ENCODE measurements at regions not wholly inside any gene's neighbourhood (a gene's known extent, or its start where the extent isn't known, plus 50 kb on each side); places are given as distances from the start of the nearest gene placed in this dataset.
"Not testable (repeated sequence)": the region's sequence is repeated elsewhere in the genome, so short reads cannot be mapped to it uniquely, and the experiment has no call there.

DNA sequence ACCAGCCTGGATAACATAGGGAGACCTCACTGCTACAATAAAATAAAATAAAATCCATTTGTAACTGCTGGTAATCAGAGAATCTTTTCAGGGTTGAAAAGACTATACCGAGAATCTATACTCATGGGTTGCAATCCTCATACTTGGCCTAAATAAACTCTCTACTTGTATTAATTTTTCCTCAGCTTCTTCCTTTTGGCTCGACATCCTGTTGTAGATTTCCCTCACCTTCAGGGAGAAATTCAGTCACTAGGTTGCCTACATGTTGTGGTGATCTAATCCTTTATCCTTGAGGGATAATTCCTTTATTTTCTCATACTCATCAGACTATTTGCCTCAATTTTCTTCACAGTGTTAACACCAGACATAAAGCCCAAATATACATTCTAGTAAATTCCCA, 1093.4 kb downstream of the SORCS3 start:
- TF ChIP-seq FOXP1 (CRISPR knock-in tag; IDR thresholded peaks at IDR 0.05; ENCODE audit: borderline replicate concordance), result no peak
- no peak for TF ChIP-seq FOXK1 (CRISPR knock-in tag; IDR thresholded peaks at IDR 0.05)
- TF ChIP-seq, protein P1, sequence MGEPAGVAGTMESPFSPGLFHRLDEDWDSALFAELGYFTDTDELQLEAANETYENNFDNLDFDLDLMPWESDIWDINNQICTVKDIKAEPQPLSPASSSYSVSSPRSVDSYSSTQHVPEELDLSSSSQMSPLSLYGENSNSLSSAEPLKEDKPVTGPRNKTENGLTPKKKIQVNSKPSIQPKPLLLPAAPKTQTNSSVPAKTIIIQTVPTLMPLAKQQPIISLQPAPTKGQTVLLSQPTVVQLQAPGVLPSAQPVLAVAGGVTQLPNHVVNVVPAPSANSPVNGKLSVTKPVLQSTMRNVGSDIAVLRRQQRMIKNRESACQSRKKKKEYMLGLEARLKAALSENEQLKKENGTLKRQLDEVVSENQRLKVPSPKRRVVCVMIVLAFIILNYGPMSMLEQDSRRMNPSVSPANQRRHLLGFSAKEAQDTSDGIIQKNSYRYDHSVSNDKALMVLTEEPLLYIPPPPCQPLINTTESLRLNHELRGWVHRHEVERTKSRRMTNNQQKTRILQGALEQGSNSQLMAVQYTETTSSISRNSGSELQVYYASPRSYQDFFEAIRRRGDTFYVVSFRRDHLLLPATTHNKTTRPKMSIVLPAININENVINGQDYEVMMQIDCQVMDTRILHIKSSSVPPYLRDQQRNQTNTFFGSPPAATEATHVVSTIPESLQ (CRISPR knock-in tag; IDR thresholded peaks at IDR 0.05), result no peak
- no peak for TF ChIP-seq EMX1 (CRISPR knock-in tag; IDR thresholded peaks at IDR 0.05)
- DNase-seq (ENCODE audit: low spot score) (no peak), ATAC-seq (no peak)
- H3K4me3 Mint-ChIP-seq, result no peak overlapping the region
- CTCF ChIA-PET, result no interaction called here
- peaks cover 16% of the 10 kb centered on the region for H3K9me3 Mint-ChIP-seq
- peaks cover 3% of the 10 kb centered on the region; the same call in 1 of the 2 replicates for H3K27me3 Mint-ChIP-seq (ENCODE audit: low read depth)
- no peak overlapping the region for H3K27ac Mint-ChIP-seq
- POLR2A ChIA-PET, result no interaction called here
- no peaks in the 10 kb centered on the region for H3K4me1 Mint-ChIP-seq
- H3K36me3 Mint-ChIP-seq, result peaks cover 21% of the 10 kb centered on the region

DNA sequence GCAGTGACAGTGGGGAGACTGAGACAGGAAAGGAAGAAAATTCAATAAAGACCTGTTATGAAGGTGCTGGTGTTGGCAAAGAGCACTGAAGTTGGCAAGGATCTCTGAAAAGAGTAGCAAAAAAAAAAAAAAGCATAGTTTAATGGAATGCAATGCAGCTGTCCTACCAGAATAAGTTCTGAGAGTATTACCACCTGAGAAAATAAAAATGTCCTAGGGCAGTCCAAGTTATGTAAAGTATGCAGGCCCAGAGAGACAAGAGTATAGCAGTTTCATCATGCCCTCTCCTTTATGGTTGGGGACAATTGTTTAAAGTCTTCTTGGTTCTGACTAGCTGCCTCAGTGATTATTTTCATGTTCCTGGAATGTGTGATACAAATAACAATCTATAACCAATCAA, 1092.8 kb downstream of the SORCS3 start:
- CTCF ChIA-PET, result no interaction called here
- Mint-ChIP-seq H3K27me3 (ENCODE audit: low read depth) (peaks cover 3% of the 10 kb centered on the region; the same call in 1 of the 2 replicates), H3K36me3 (peaks cover 21% of the 10 kb centered on the region), H3K4me3 (no peak overlapping the region), H3K27ac (no peak overlapping the region), H3K9me3 (peaks cover 16% of the 10 kb centered on the region), H3K4me1 (peaks cover under 1% of the 10 kb centered on the region)
- TF ChIP-seq, protein P2, sequence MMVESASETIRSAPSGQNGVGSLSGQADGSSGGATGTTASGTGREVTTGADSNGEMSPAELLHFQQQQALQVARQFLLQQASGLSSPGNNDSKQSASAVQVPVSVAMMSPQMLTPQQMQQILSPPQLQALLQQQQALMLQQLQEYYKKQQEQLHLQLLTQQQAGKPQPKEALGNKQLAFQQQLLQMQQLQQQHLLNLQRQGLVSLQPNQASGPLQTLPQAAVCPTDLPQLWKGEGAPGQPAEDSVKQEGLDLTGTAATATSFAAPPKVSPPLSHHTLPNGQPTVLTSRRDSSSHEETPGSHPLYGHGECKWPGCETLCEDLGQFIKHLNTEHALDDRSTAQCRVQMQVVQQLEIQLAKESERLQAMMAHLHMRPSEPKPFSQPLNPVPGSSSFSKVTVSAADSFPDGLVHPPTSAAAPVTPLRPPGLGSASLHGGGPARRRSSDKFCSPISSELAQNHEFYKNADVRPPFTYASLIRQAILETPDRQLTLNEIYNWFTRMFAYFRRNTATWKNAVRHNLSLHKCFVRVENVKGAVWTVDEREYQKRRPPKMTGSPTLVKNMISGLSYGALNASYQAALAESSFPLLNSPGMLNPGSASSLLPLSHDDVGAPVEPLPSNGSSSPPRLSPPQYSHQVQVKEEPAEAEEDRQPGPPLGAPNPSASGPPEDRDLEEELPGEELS (CRISPR knock-in tag; IDR thresholded peaks at IDR 0.05), result no peak
- TF ChIP-seq, protein P3, sequence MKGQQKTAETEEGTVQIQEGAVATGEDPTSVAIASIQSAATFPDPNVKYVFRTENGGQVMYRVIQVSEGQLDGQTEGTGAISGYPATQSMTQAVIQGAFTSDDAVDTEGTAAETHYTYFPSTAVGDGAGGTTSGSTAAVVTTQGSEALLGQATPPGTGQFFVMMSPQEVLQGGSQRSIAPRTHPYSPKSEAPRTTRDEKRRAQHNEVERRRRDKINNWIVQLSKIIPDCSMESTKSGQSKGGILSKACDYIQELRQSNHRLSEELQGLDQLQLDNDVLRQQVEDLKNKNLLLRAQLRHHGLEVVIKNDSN (CRISPR knock-in tag; IDR thresholded peaks at IDR 0.05), result no peak
- POLR2A ChIA-PET, result no interaction called here
- DNase-seq (ENCODE audit: low spot score) (no peak), ATAC-seq (no peak)

DNA sequence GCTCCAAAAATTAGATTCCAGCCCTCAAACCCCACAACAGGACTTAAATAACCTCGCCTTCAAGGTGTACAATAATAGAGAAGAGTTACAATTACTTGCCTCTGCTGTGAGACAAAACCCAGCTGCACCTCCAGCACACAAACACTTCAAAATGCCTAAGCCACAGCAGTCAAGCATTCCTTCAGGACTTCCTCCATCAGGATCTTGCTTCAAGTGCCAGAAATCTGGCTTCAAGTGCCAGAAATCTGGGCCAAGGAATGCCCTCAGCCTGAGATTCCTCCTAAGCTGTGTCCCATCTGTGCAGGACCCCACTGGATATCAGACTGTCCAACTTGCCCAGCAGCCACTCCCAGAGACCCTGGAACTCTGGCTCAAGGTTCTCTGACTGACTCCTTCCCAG, 1088.3 kb downstream of the SORCS3 start:
- Mint-ChIP-seq H3K4me1 (peaks cover 26% of the 10 kb centered on the region), H3K4me3 (no peak overlapping the region), H3K36me3 (peaks cover 7% of the 10 kb centered on the region; the same call in 1 of the 2 replicates), H3K27ac (no peak overlapping the region), H3K9me3 (peaks cover under 1% of the 10 kb centered on the region), H3K27me3 (ENCODE audit: low read depth) (no peaks in the 10 kb centered on the region)
- no peak for DNase-seq (ENCODE audit: low spot score)
- CTCF ChIA-PET, result no interaction called here
- no peak for TF ChIP-seq CREM (CRISPR knock-in tag; IDR thresholded peaks at IDR 0.05)
- POLR2A ChIA-PET, result no interaction called here
- no peak for ATAC-seq

DNA sequence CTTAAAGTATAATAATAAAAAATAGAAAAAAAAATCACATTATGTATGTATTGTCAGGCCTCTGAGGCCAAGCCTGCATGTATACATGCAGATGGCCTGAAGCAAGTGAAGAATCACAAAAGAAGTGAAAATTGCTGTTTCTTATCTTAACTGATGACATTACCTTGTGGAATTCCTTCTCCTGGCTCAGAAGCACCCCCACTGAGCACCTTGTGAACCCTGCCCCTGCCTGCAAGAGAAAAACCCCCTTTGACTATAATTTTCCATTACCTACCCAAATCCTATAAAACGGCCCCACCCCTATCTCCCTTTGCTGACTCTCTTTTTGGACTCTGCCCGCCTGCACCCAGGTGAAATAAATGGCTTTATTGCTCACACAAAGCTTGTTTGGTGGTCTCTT, 1086.5 kb downstream of the SORCS3 start:
- CTCF ChIA-PET; H3K9me3 Mint-ChIP-seq; POLR2A ChIA-PET; H3K27me3 Mint-ChIP-seq (ENCODE audit: low read depth); H3K4me3 Mint-ChIP-seq; H3K36me3 Mint-ChIP-seq: not testable (repeated sequence)
- Mint-ChIP-seq H3K27ac (peak overlapping the region; percentile 50), H3K4me1 (peaks cover 26% of the 10 kb centered on the region)
- ATAC-seq (peak; percentile 26; the same call in 1 of the 2 replicates), DNase-seq (ENCODE audit: low spot score) (peak; percentile 12)

DNA sequence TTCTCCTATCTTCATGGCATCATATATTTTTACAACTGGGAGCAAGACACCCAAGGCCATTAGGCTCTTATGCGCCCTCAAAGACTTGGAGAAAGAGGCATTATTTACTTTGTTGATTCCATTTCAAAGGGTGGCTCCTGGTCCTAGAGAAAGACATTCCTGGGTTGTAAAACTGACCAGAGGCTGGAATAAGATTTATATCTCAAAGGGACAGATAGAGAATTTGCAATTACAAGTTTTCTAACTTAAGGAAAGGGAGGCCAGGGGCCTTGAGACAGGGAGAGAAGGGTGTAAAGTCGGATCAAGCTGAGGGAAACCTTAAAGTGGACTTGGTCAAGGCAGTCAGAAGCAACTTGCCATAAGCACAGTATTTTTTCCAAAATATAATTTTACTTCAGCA, 1086.0 kb downstream of the SORCS3 start:
- Mint-ChIP-seq H3K4me3 (no peak overlapping the region), H3K36me3 (peaks cover 7% of the 10 kb centered on the region; the same call in 1 of the 2 replicates), H3K27me3 (ENCODE audit: low read depth) (no peaks in the 10 kb centered on the region), H3K9me3 (no peaks in the 10 kb centered on the region; the same call in 1 of the 2 replicates), H3K4me1 (peaks cover 26% of the 10 kb centered on the region), H3K27ac (peak overlapping the region; percentile 85)
- DNase-seq (ENCODE audit: low spot score), result no peak
- ChIA-PET CTCF (no interaction called here), POLR2A (no interaction called here)
- ATAC-seq, result peak; percentile 60
- TF ChIP-seq IRF2 (CRISPR knock-in tag; IDR thresholded peaks at IDR 0.05; ENCODE audit: borderline replicate concordance, low read depth), result no peak
- TF ChIP-seq, protein P4, sequence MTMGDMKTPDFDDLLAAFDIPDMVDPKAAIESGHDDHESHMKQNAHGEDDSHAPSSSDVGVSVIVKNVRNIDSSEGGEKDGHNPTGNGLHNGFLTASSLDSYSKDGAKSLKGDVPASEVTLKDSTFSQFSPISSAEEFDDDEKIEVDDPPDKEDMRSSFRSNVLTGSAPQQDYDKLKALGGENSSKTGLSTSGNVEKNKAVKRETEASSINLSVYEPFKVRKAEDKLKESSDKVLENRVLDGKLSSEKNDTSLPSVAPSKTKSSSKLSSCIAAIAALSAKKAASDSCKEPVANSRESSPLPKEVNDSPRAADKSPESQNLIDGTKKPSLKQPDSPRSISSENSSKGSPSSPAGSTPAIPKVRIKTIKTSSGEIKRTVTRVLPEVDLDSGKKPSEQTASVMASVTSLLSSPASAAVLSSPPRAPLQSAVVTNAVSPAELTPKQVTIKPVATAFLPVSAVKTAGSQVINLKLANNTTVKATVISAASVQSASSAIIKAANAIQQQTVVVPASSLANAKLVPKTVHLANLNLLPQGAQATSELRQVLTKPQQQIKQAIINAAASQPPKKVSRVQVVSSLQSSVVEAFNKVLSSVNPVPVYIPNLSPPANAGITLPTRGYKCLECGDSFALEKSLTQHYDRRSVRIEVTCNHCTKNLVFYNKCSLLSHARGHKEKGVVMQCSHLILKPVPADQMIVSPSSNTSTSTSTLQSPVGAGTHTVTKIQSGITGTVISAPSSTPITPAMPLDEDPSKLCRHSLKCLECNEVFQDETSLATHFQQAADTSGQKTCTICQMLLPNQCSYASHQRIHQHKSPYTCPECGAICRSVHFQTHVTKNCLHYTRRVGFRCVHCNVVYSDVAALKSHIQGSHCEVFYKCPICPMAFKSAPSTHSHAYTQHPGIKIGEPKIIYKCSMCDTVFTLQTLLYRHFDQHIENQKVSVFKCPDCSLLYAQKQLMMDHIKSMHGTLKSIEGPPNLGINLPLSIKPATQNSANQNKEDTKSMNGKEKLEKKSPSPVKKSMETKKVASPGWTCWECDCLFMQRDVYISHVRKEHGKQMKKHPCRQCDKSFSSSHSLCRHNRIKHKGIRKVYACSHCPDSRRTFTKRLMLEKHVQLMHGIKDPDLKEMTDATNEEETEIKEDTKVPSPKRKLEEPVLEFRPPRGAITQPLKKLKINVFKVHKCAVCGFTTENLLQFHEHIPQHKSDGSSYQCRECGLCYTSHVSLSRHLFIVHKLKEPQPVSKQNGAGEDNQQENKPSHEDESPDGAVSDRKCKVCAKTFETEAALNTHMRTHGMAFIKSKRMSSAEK (CRISPR knock-in tag; IDR thresholded peaks at IDR 0.05; ENCODE audit: borderline replicate concordance), result no peak
- TF ChIP-seq MYBL2 (CRISPR knock-in tag; IDR thresholded peaks at IDR 0.05), result no peak
- TF ChIP-seq, protein P5, sequence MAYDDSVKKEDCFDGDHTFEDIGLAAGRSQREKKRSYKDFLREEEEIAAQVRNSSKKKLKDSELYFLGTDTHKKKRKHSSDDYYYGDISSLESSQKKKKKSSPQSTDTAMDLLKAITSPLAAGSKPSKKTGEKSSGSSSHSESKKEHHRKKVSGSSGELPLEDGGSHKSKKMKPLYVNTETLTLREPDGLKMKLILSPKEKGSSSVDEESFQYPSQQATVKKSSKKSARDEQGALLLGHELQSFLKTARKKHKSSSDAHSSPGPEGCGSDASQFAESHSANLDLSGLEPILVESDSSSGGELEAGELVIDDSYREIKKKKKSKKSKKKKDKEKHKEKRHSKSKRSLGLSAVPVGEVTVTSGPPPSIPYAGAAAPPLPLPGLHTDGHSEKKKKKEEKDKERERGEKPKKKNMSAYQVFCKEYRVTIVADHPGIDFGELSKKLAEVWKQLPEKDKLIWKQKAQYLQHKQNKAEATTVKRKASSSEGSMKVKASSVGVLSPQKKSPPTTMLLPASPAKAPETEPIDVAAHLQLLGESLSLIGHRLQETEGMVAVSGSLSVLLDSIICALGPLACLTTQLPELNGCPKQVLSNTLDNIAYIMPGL (CRISPR knock-in tag; IDR thresholded peaks at IDR 0.05), result no peak
- TF ChIP-seq FOXK1 (CRISPR knock-in tag; IDR thresholded peaks at IDR 0.05), result no peak
- TF ChIP-seq TCF7 (CRISPR knock-in tag; IDR thresholded peaks at IDR 0.05; ENCODE audit: low read depth), result no peak
- TF ChIP-seq NFE2L1 (CRISPR knock-in tag; IDR thresholded peaks at IDR 0.05), result no peak
- no peak for TF ChIP-seq CREB1 (CRISPR knock-in tag; IDR thresholded peaks at IDR 0.05)
- no peak for TF ChIP-seq NFYB (CRISPR knock-in tag; conservative IDR thresholded peaks at IDR 0.05; ENCODE audit: low read depth)
- TF ChIP-seq SMAD3 (CRISPR knock-in tag; IDR thresholded peaks at IDR 0.05; ENCODE audit: borderline replicate concordance), result no peak
